ENCODE measurements at regions not wholly inside any gene's neighbourhood (a gene's known extent, or its start where the extent isn't known, plus 50 kb on each side); places are given as distances from the start of the nearest gene placed in this dataset.
"Not testable (repeated sequence)": the region's sequence is repeated elsewhere in the genome, so short reads cannot be mapped to it uniquely, and the experiment has no call there.

- DNase-seq (ENCODE audit: low spot score) = no peak
Measured at GRCh38 chr2:228956701-228957474, 314.2 kb downstream of the PID1 start.

- DNase-seq (ENCODE audit: low spot score) = no peak
Measured at GRCh38 chr2:228949831-228950230, 321.3 kb downstream of the PID1 start.

DNA sequence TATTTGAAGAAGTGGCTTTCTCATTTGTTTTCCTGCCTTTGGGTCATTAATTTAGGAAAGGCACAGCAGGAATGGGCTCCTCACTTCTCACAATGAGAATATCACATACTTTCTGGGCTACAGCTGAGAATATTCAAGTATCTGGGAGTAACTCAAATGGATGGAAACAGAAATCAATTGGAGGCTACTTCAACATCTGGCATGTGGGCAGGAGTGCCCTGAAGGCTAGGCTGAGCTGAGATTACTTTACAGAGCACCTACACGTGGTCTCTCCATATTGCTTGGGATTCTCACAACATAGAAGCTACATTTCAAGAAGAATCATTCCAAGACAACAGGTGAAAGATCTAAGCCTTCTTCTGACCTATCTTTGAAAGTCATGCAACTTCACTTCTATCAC lies 325.4 kb downstream of the PID1 start:
- no peak for DNase-seq (ENCODE audit: low spot score)

GRCh38 chr2:228942856-228943255 lies 328.2 kb downstream of the PID1 start:
- DNase-seq (ENCODE audit: low spot score) = no peak

DNA sequence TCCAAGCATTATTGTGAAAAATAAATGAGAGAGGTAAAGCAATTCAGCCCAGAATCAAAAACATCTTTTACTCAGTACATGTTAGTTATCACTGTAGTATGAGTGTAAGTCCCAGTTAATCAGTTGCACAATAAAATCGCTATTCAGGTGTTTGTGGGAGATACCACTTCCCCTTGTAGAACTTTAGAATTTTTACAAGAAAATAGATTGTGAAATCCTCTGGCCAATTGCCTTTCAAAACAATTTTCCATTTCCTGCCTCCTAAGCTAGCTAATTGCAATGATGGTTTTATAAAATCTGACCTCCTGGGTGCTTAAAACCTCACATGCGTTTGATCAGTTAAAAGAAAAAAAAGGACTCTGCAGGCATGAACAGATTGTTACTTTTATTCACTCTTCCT lies 332.5 kb downstream of the PID1 start:
- DNase-seq (ENCODE audit: low spot score) = no peak

GRCh38 chr2:228927028-228928010 lies 343.8 kb downstream of the PID1 start:
- DNase-seq (ENCODE audit: low spot score) = no peak

DNA sequence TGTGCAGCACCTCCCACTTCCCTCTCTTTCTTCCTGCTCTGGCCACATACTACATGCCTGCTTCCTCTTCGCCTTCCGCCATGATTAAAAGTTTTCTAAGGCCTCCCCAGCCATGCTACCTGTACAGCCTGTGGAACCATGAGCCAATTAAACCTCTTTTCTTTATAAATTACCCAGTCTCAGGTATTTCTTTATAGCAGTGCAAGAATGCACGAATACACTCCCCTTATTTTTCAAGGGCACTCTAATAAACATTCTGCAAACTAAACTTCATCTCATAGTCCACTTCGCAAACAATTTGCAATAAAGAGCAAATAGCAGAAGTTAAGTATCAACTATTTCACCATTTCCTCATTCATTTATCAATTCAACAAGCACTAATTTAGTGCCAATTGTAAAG lies 351.3 kb downstream of the PID1 start:
- DNase-seq (ENCODE audit: low spot score) = no peak

- no peak for DNase-seq (ENCODE audit: low spot score)
Measured at GRCh38 chr2:228917220-228917619, 353.9 kb downstream of the PID1 start.

GRCh38 chr2:228916416-228917090 lies 354.5 kb downstream of the PID1 start:
- DNase-seq (ENCODE audit: low spot score) = no peak

DNA sequence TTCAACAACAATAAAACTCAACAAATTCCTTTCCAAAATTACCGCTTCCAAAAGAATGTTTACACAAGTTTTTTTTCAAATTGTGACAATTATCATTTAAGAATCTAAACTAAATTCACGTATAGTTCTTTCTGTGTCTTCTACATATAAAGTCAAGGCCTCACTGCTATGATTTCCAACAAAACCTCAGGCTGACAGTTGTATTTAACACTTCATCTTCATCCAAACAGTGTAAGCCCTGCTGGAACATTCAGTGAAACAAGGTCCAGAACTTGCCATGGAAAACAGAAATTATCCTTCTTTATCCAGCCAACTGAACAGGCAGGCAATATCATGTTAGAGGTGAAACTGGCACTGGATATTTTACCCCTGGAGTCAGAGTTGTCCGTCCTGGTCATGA lies 357.9 kb downstream of the PID1 start:
- DNase-seq (ENCODE audit: low spot score) = no peak

- not testable (repeated sequence) for DNase-seq (ENCODE audit: low spot score)
Measured at GRCh38 chr2:228910872-228911271, 360.2 kb downstream of the PID1 start.

DNA sequence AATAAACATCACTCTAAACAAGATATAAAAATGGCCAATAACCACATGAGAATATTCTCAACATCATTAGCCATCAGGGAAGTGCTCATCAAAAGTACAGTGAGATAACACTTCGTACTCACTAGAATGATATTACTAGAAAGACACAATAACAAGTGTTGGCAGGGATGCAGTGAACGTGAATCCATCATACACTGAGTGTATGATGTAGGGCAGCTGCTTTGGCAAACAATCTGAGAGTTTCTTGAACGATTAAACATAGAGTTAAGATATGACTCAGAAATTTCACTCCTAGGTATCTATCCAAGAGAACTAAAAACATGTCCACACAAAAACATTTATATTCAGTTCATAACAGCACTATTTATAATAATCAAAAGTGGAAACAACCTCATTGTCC lies 368.9 kb downstream of the PID1 start:
- no peak for DNase-seq (ENCODE audit: low spot score)

DNA sequence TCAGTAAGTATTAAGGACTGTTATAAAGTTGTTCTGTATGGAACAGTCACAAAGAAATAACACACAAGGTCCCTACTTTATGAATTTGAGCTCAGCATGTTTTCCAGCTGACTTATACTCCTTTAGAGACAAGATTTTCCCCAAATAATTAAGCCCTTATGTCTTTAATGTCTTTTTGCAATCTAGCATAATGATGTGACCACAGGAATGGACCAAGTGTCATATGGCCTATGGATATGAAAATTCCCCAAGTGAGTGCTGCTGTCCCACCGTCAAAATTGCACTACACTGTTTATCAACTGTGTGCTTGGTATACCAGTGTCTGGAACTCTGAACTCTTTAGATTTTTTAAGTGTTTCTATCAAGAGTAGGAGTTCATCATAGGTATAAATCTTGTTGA lies 369.6 kb downstream of the PID1 start:
- no peak for DNase-seq (ENCODE audit: low spot score)

- DNase-seq (ENCODE audit: low spot score) = no peak
Measured at GRCh38 chr2:228878138-228878537, 392.9 kb downstream of the PID1 start.

GRCh38 chr2:228876276-228876675 lies 394.8 kb downstream of the PID1 start:
- no peak for DNase-seq (ENCODE audit: low spot score)

DNA sequence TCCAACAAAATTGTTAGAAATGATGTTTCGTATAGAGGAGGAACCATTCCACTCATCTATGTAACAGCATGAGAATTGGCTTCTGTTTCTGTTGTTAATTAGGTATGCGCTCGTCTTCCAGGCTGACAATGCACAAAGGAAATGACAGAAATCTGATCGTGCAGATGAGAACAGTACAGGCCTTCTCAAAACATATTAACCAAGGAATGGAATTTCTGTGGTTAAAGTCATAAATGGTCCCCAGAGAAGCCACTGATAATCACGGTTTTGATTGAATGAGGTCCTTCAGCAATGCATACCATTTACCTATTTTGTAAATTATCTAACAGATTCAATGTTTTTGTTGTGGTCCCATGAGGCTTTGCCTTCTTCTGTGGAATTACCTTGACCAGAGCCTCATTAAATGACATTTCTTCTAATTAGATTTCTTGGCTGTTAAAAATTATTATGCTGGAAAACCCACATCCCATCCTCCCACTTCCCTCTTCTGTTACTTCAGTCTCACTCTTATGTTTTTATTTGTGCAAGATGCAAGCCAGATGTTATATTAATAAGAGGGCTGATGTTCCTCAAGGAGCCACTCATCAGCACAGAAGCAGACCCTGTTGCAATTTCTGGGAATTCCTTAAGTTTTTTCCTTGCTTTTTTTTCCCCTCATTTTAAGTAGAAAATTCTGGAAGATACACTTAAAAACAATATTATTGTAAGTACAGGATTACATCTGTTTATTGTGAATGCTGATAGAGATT lies 395.8 kb downstream of the PID1 start:
- DNase-seq (ENCODE audit: low spot score) = no peak

DNA sequence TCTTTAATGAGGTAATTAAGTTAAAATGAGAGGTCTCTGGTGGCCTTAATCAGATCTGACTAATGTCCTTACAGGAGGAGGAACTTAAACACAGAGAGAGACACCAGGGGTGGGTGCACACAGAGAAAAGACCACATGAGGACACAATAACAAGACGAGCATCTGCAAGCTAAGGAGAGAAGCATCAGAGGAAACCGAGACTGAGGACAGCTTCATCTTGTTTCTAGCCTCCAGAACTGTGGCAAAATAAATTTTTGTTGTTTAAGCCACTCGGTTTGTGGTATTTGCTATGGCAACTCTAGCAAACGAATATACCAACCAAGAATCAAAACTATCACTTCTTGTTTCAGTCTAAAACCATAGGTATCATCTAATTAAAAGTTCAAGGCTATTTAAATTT lies 400.1 kb downstream of the PID1 start:
- DNase-seq (ENCODE audit: low spot score) = no peak

GRCh38 chr2:228869636-228870264 lies 401.3 kb downstream of the PID1 start:
- no peak for DNase-seq (ENCODE audit: low spot score)

DNA sequence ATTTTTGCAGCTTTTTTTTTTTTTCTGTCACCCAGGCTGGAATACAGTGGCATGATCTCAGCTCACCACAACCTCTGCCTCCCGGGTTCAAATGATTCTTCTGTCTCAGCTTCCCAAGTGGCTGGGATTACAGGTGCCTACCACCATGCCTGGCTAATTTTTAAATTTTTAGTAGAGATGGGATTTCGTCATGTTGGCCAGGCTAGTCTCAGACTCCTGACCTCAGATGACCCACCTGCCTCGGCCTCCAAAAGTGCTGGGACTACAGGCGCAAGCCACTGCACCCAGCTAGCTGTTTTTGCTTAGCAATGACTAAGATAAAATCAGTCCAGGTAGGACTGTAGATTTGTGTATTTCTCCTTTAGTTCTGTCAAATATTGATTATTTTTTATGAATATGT lies 403.7 kb downstream of the PID1 start:
- no peak for DNase-seq (ENCODE audit: low spot score)

DNA sequence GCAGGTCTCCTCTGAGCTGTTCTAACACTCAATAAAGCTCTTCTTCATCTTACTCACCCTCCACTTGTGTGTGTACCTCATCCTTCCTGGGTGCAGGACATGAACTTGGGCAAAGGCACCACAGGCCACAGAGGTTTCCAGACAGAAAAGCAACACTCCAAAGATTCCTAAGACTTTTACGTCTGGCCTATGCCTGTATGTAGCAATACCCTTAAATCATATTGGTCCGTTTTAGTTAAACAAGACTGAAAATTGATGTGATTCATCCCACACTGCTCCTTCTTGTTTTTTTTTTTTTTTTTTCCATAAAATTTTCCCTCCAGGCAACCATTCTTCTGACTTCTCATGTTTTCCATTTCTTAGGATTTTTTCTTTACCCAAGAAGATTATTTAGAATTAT lies 404.3 kb downstream of the PID1 start:
- DNase-seq (ENCODE audit: low spot score) = no peak

- no peak for DNase-seq (ENCODE audit: low spot score)
Measured at GRCh38 chr2:228866044-228866443, 405.0 kb downstream of the PID1 start.
